SU-DHL-6 (cell line): ENCODE measurements at regions not wholly inside any gene's neighbourhood (a gene's known extent, or its start where the extent isn't known, plus 50 kb on each side); places are given as distances from the start of the nearest gene placed in this dataset.

Experiments
- H2AFZ ChIP-seq: fragments of 200-600 bp; sonication (generic); 2 replicates; pipeline ENCODE4 v1.6.1; 2014; ENCODE audit warnings: low read depth, mild to moderate bottlenecking, moderate library complexity, mixed read lengths, antibody characterized with exemption, low read length; ENCODE audit not compliant: severe bottlenecking
- H3F3A ChIP-seq: fragments of 200-600 bp; shearing (Covaris generic); 2 replicates; pipeline ENCODE4 v1.6.0; 2016; ENCODE audit warnings: antibody characterized with exemption, mild to moderate bottlenecking; ENCODE audit not compliant: insufficient read depth
- H3K27ac ChIP-seq: fragments of 200-600 bp; sonication (generic); 2 replicates; pipeline ENCODE4 v1.5.1; 2016; ENCODE audit warnings: low read depth, mild to moderate bottlenecking, low read length, moderate library complexity, mixed read lengths
- H3K27me3 ChIP-seq: fragments of 200-600 bp; sonication (generic), shearing (Covaris generic); 2 replicates; pipeline ENCODE4 v1.6.0; 2014; ENCODE audit warnings: mild to moderate bottlenecking, low read length
- H3K36me3 ChIP-seq: fragments of 200-600 bp; sonication (generic); 2 replicates; pipeline ENCODE4 v1.6.1; 2014; ENCODE audit warnings: mild to moderate bottlenecking, low read length, mixed read lengths
- H3K4me2 ChIP-seq: fragments of 300-600, 200-600 bp; shearing (Covaris generic), sonication (generic); 2 replicates; pipeline ENCODE4 v1.6.0; 2014; ENCODE audit warnings: low read length, low read depth, mild to moderate bottlenecking; ENCODE audit not compliant: poor library complexity, severe bottlenecking
- H3K4me3 ChIP-seq: fragments of 200-600 bp; sonication (generic); 2 replicates; pipeline ENCODE4 v1.5.1; 2014; ENCODE audit warnings: antibody characterized with exemption, low read length, mild to moderate bottlenecking, mixed read lengths; ENCODE audit not compliant: insufficient read depth, poor library complexity, severe bottlenecking
- H3K79me2 ChIP-seq: fragments of 200-600 bp; sonication (generic); 2 replicates; pipeline ENCODE4 v1.6.1; 2014; ENCODE audit warnings: mild to moderate bottlenecking, low read length, moderate library complexity; ENCODE audit not compliant: insufficient read depth
- H3K9ac ChIP-seq: fragments of 200-600 bp; sonication (generic); 2 replicates; pipeline ENCODE4 v1.7.0; 2014; ENCODE audit warnings: mild to moderate bottlenecking, low read length
- H3K9me2 ChIP-seq: fragments of 200-600 bp; sonication (generic); replicated peaks from 2 replicates; pipeline ENCODE4 v1.6.1; 2014; ENCODE audit warnings: low read length; ENCODE audit not compliant: insufficient read depth
- H3K9me3 ChIP-seq: fragments of 200-600 bp; sonication (generic); 2 replicates; pipeline ENCODE4 v1.6.1; 2014; ENCODE audit warnings: low read length, mixed read lengths; ENCODE audit not compliant: insufficient read depth
- H4K20me1 ChIP-seq: fragments of 200-600 bp; sonication (generic); 2 replicates; pipeline ENCODE4 v1.6.1; 2014; ENCODE audit warnings: low read depth, mild to moderate bottlenecking, antibody characterized with exemption, low read length, moderate library complexity, mixed read lengths
- CTCF ChIP-seq: fragments of 200-600 bp; sonication (generic); IDR thresholded peaks from one replicate; pipeline ENCODE4 v1.5.1; 2017; ENCODE audit warnings: antibody characterized with exemption, mild to moderate bottlenecking, low read length, moderate library complexity; ENCODE audit not compliant: insufficient read depth, poor library complexity, severe bottlenecking
- EZH2phosphoT487 ChIP-seq: fragments of 200-600 bp; sonication (generic), shearing (Covaris generic); conservative IDR thresholded peaks from 2 replicates; pipeline ENCODE4 v1.6.1; 2018; ENCODE audit warnings: mild to moderate bottlenecking, antibody characterized with exemption, low read length, moderate library complexity, mixed read lengths

- H3K4me2 ChIP-seq: no peak overlapping the region
- H4K20me1 ChIP-seq: no peaks in the 10 kb centered on the region
- TF ChIP-seq CTCF (no peak), EZH2phosphoT487 (no peak)
- no peaks in the 10 kb centered on the region for H3K36me3 ChIP-seq
- H3K9me3 ChIP-seq: no peaks in the 10 kb centered on the region; the same call in 1 of the 2 replicates
- H3K27ac ChIP-seq: no peak overlapping the region
- H3K4me3 ChIP-seq: no peak overlapping the region
- no peaks in the 10 kb centered on the region for H3K9me2 ChIP-seq
- H2AFZ ChIP-seq: no peak overlapping the region
- no peak overlapping the region for H3K9ac ChIP-seq
- H3K79me2 ChIP-seq: no peaks in the 10 kb centered on the region
- no peaks in the 10 kb centered on the region for H3K27me3 ChIP-seq
- no peaks in the 10 kb centered on the region for H3F3A ChIP-seq
Measured at GRCh38 chr5:105806596-105806995, 1864.1 kb downstream of the EFNA5 start.

- H3F3A ChIP-seq: no peaks in the 10 kb centered on the region
- H3K36me3 ChIP-seq: no peaks in the 10 kb centered on the region
- no peak for TF ChIP-seq EZH2phosphoT487
- TF ChIP-seq CTCF: no peak
- no peak overlapping the region for H2AFZ ChIP-seq
- no peaks in the 10 kb centered on the region; the same call in 1 of the 2 replicates for H3K9me3 ChIP-seq
- H3K79me2 ChIP-seq: no peaks in the 10 kb centered on the region
- no peaks in the 10 kb centered on the region for H3K27me3 ChIP-seq
- no peaks in the 10 kb centered on the region for H4K20me1 ChIP-seq
- no peak overlapping the region for H3K27ac ChIP-seq
- no peak overlapping the region for H3K4me2 ChIP-seq
- no peaks in the 10 kb centered on the region for H3K9me2 ChIP-seq
- H3K4me3 ChIP-seq: no peak overlapping the region
- H3K9ac ChIP-seq: no peak overlapping the region
Measured at GRCh38 chr5:105803431-105803830, 1867.3 kb downstream of the EFNA5 start.

GRCh38 chr5:105794578-105794977 is 1876.2 kb downstream of the EFNA5 start:
- H3K4me3 ChIP-seq: no peak overlapping the region
- H3F3A ChIP-seq: no peaks in the 10 kb centered on the region
- no peak for TF ChIP-seq EZH2phosphoT487
- TF ChIP-seq CTCF: no peak
- no peak overlapping the region for H2AFZ ChIP-seq
- H3K9ac ChIP-seq: no peak overlapping the region
- no peaks in the 10 kb centered on the region for H3K79me2 ChIP-seq
- no peaks in the 10 kb centered on the region for H4K20me1 ChIP-seq
- no peaks in the 10 kb centered on the region for H3K27me3 ChIP-seq
- H3K9me2 ChIP-seq: no peaks in the 10 kb centered on the region
- H3K36me3 ChIP-seq: no peaks in the 10 kb centered on the region
- H3K4me2 ChIP-seq: no peak overlapping the region
- no peaks in the 10 kb centered on the region for H3K9me3 ChIP-seq
- no peak overlapping the region for H3K27ac ChIP-seq
